ENCODE measurements at regions not wholly inside any gene's neighbourhood (a gene's known extent, or its start where the extent isn't known, plus 50 kb on each side); places are given as distances from the start of the nearest gene placed in this dataset.

DNA sequence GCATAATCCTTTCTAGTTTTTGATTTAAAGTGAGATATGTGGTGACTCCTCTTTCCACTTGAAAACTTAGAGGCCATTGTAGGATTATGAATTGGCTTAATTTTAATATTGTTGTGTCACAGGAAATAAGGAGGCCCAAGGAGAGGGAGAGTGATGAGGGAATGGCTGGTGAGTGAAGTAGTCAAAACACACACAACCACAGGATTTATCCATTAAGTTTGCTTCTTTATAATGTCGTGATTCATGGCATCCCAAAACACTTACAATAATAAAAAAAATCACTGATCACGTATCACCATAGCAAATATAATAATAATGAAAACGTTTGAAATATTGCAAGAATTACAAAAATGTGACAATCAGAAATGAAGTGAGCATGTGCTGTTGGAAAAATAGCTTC is 1215.5 kb upstream of the LRRTM3 start:
- no peak for FAIRE-seq
- TF ChIP-seq TAF1 (IDR thresholded peaks at IDR 0.05; ENCODE audit: borderline replicate concordance, low read depth, low read length) (no peak), POLR2A (IDR thresholded peaks at IDR 0.05; ENCODE audit: low read depth, low read length) (no peak), POLR2AphosphoS5 (IDR thresholded peaks at IDR 0.05; ENCODE audit: low read depth, low read length) (no peak)
- DNase-seq (ENCODE audit: insufficient read length): no peak

GRCh38 chr10:65719790-65720189 is 1206.0 kb upstream of the LRRTM3 start:
- no peak for FAIRE-seq
- no peak for DNase-seq (ENCODE audit: insufficient read length)
- TF ChIP-seq POLR2AphosphoS5 (IDR thresholded peaks at IDR 0.05; ENCODE audit: low read depth, low read length) (no peak), TAF1 (IDR thresholded peaks at IDR 0.05; ENCODE audit: borderline replicate concordance, low read depth, low read length) (no peak), POLR2A (IDR thresholded peaks at IDR 0.05; ENCODE audit: low read depth, low read length) (no peak)

GRCh38 chr10:65720901-65721300 is 1204.9 kb upstream of the LRRTM3 start:
- TF ChIP-seq TAF1 (IDR thresholded peaks at IDR 0.05; ENCODE audit: borderline replicate concordance, low read depth, low read length) (no peak), POLR2AphosphoS5 (IDR thresholded peaks at IDR 0.05; ENCODE audit: low read depth, low read length) (no peak), POLR2A (IDR thresholded peaks at IDR 0.05; ENCODE audit: low read depth, low read length) (no peak)
- DNase-seq (ENCODE audit: insufficient read length) (no peak), FAIRE-seq (no peak)

DNA sequence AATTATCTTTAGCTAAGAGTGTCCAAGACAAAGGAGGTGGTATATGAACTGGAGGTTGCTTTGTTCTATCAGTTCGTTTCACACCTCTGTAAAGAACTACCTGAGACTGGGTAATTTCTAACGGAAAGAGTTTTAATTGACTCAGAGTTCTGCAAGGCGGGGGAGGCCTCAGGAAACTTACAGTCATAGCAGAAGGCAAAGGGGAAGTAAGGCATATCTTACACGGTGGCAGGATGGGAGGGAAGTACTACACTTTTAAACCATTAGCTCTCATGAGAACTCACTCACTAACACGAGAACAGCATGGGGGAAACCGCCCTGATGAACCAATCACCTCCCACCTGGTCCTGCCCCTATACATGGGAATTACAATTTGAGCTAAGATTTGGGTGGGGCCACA is 1202.3 kb upstream of the LRRTM3 start:
- DNase-seq (ENCODE audit: insufficient read length) (no peak), FAIRE-seq (peak; percentile 24)
- TF ChIP-seq TAF1 (IDR thresholded peaks at IDR 0.05; ENCODE audit: borderline replicate concordance, low read depth, low read length) (no peak), POLR2AphosphoS5 (IDR thresholded peaks at IDR 0.05; ENCODE audit: low read depth, low read length) (no peak)

DNA sequence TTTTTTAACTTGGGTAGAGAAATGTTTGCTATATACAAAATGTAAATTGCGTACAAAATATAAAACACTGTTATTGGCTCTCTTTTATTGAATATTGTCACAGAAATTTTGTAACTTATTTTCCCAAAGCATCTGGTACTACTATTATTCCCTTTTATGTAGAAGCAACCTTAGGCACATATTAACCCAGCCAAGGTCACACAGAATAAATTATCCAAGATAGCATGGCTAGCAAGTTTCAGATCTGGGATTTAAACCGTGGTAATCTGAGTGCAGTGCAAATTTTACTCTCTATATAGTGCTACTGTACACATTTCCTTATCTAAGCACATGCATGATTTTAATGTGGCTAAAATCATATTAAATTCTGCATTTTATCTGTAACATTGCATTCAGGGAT is 1190.5 kb upstream of the LRRTM3 start:
- no peak for FAIRE-seq
- TF ChIP-seq POLR2A (IDR thresholded peaks at IDR 0.05; ENCODE audit: low read depth, low read length) (no peak), TAF1 (IDR thresholded peaks at IDR 0.05; ENCODE audit: borderline replicate concordance, low read depth, low read length) (no peak), POLR2AphosphoS5 (IDR thresholded peaks at IDR 0.05; ENCODE audit: low read depth, low read length) (no peak)

GRCh38 chr10:65742906-65743305 is 1182.9 kb upstream of the LRRTM3 start:
- DNase-seq (ENCODE audit: insufficient read length): no peak
- no peak for TF ChIP-seq POLR2A (IDR thresholded peaks at IDR 0.05; ENCODE audit: low read depth, low read length)
- TF ChIP-seq TAF1 (IDR thresholded peaks at IDR 0.05; ENCODE audit: borderline replicate concordance, low read depth, low read length): no peak
- TF ChIP-seq POLR2AphosphoS5 (IDR thresholded peaks at IDR 0.05; ENCODE audit: low read depth, low read length): no peak
- no peak for FAIRE-seq

More for the DNA sequence above, 1190.5 kb upstream of the LRRTM3 start:
- DNase-seq (ENCODE audit: insufficient read length): no peak

GRCh38 chr10:65751218-65751617 is 1174.6 kb upstream of the LRRTM3 start:
- no peak for FAIRE-seq
- TF ChIP-seq POLR2AphosphoS5 (IDR thresholded peaks at IDR 0.05; ENCODE audit: low read depth, low read length) (no peak), POLR2A (IDR thresholded peaks at IDR 0.05; ENCODE audit: low read depth, low read length) (no peak), TAF1 (IDR thresholded peaks at IDR 0.05; ENCODE audit: borderline replicate concordance, low read depth, low read length) (no peak)
- DNase-seq (ENCODE audit: insufficient read length): no peak

DNA sequence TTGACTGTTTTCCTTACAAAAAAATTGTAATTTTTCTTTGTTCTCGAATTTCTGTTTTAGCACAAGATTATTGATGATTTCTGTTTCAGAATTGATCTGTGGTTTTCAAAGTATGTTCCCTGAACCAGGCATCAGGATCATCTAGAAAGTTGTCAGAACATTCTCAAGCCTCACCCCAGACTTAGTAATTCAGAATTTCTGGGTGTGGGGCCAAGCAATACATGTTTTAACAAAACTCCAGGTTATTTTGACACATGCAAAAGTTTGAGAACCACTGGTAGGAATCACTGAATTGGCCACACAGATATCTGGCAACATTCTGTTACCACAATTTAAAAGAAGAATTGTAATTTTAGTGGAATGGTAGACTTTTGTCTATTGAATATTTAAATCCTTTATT is 1173.9 kb upstream of the LRRTM3 start:
- no peak for TF ChIP-seq POLR2AphosphoS5 (IDR thresholded peaks at IDR 0.05; ENCODE audit: low read depth, low read length)
- TF ChIP-seq TAF1 (IDR thresholded peaks at IDR 0.05; ENCODE audit: borderline replicate concordance, low read depth, low read length): no peak
- TF ChIP-seq POLR2A (IDR thresholded peaks at IDR 0.05; ENCODE audit: low read depth, low read length): no peak
- FAIRE-seq: no peak
- DNase-seq (ENCODE audit: insufficient read length): no peak

GRCh38 chr10:65753532-65753931 is 1172.3 kb upstream of the LRRTM3 start:
- no peak for DNase-seq (ENCODE audit: insufficient read length)
- TF ChIP-seq POLR2AphosphoS5 (IDR thresholded peaks at IDR 0.05; ENCODE audit: low read depth, low read length) (no peak), POLR2A (IDR thresholded peaks at IDR 0.05; ENCODE audit: low read depth, low read length) (no peak), TAF1 (IDR thresholded peaks at IDR 0.05; ENCODE audit: borderline replicate concordance, low read depth, low read length) (no peak)
- FAIRE-seq: no peak

GRCh38 chr10:65754112-65754511 is 1171.7 kb upstream of the LRRTM3 start:
- no peak for TF ChIP-seq POLR2AphosphoS5 (IDR thresholded peaks at IDR 0.05; ENCODE audit: low read depth, low read length)
- no peak for TF ChIP-seq TAF1 (IDR thresholded peaks at IDR 0.05; ENCODE audit: borderline replicate concordance, low read depth, low read length)
- no peak for TF ChIP-seq POLR2A (IDR thresholded peaks at IDR 0.05; ENCODE audit: low read depth, low read length)
- DNase-seq (ENCODE audit: insufficient read length) (no peak), FAIRE-seq (no peak)

DNA sequence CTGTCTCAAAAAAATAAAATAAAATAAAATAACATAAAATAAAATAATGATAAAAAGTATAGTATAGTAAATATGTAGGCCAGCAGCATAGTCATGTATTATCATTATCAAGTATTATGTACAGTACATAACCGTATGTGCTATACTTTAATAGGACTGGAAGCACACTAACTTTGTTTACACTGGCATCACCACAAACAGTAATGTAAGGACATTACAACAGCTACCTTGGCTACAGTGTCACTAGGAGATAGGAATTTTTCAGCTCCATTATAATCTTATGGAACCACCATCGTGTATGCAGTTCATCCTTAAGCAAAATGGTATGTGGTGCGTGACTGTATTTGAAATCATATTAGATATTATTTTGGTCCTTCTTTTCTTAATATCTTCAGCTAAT is 1163.5 kb upstream of the LRRTM3 start:
- DNase-seq (ENCODE audit: insufficient read length) (no peak), FAIRE-seq (no peak)
- TF ChIP-seq TAF1 (IDR thresholded peaks at IDR 0.05; ENCODE audit: borderline replicate concordance, low read depth, low read length): no peak

- FAIRE-seq: no peak
- no peak for DNase-seq (ENCODE audit: insufficient read length)
- TF ChIP-seq POLR2A (IDR thresholded peaks at IDR 0.05; ENCODE audit: low read depth, low read length): no peak
- no peak for TF ChIP-seq POLR2AphosphoS5 (IDR thresholded peaks at IDR 0.05; ENCODE audit: low read depth, low read length)
- no peak for TF ChIP-seq TAF1 (IDR thresholded peaks at IDR 0.05; ENCODE audit: borderline replicate concordance, low read depth, low read length)
Observed at GRCh38 chr10:65765006-65765541, 1160.8 kb upstream of the LRRTM3 start.

- no peak for DNase-seq (ENCODE audit: insufficient read length)
- TF ChIP-seq TAF1 (IDR thresholded peaks at IDR 0.05; ENCODE audit: borderline replicate concordance, low read depth, low read length) (no peak), POLR2AphosphoS5 (IDR thresholded peaks at IDR 0.05; ENCODE audit: low read depth, low read length) (no peak), POLR2A (IDR thresholded peaks at IDR 0.05; ENCODE audit: low read depth, low read length) (no peak)
Observed at GRCh38 chr10:65769828-65770227, 1156.0 kb upstream of the LRRTM3 start.

More at GRCh38 chr10:65769828-65770227, 1156.0 kb upstream of the LRRTM3 start:
- FAIRE-seq: no peak

All from GM12892 (cell line).